Left colon (tissue), 2 donors: ENCODE measurements at regions not wholly inside any gene's neighbourhood (a gene's known extent, or its start where the extent isn't known, plus 50 kb on each side); places are given as distances from the start of the nearest gene placed in this dataset.
"Not testable (repeated sequence)": the region's sequence is repeated elsewhere in the genome, so short reads cannot be mapped to it uniquely, and the experiment has no call there.

Experiments
- ATAC-seq: fragments of 200-7000 bp; cut with Tn5 transposase; one replicate; pipeline ENCODE4 v1.9.1; 2020; ENCODE audit warnings: mild to moderate bottlenecking, moderate library complexity
- DNase-seq, 2 donors: peaks; one replicate each; pipeline ENCODE4 v3.0.0-alpha.2; 2020
- intact Hi-C, 2 donors: fragments of 100-400 bp; cut with DNase I in 1 of 2; cut with micrococcal nuclease in 1 of 2; formaldehyde crosslinking; loops; one replicate each; pipeline versions ENCODE4 v1.11.2 to v1.14.0; 2022; cut with DNase I, micrococcal nuclease
- donor health status: DM: no; HTN: no; CAD: no.
- donor health status: DM: yes; HTN: yes; CAD: no.

DNA sequence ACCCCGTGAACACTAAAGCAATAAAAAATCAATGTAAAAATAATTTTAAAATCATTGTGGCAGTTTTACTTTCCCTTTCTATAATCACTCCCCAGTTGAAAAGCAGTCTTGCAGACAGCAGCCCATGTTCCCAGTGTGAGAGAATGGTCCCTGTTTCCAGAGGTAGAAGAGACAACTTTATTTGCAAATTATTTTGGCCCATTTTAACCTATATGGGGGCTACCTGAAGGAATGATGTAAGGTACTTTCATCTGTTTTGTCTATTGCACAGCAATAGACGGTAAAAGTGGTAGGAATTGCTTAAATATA is 559.8 kb downstream of the ZWINT start:
- intact Hi-C loops, result no loop called here
- DNase-seq (no peak), ATAC-seq (no peak)

DNA sequence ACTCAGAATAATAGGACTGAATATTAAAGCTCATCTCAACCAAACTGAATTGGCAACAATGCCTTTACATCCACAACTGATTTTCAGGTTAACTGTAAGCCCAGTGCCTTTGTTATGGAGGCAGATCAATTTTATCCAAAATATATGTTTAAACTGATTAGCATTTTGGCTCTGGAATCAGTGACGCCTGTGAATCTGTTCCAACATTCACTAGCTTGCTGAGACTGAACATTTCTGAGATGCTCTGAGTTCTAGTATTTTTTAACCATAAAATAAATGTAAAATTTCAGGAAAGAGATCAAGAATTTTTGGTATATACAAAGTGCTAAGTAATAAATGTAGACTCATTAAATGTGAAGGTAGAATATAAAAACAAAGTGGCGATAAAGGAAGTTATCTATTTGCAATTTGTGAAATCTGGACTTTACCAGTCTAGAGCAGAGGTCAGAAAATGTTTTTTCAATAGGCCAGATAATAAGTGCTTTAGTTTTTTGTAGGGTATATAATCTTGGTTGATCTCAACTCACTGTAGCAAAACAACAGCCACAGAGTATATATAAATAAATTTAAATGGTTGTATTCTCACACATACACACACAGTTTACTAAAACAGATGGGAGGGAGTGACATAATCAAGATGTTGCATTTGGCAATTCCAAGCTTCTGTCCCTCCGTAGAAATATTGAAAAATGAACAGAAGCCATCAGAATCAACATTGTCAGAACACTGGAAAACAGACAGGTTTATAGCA is 560.3 kb downstream of the ZWINT start:
- intact Hi-C loops, result no loop called here
- no peak for ATAC-seq

DNA sequence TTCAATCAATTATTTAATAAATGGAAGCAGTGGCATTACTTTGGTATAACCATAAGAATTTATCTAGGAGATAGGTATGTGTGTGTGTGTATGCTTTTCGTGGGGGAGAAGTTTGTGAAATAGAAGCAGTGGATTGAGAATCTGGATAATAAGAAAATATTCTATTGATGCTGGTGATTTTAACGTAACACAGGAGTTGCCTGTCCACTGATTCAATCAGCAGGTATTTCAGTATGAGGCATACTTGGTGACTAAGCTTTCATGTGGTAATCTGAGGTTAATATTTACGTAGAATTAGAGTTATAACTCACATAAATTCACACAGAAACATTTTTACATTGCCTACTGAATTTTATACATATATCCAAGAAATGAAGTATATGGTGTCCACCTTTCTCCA is 568.0 kb downstream of the ZWINT start:
- no peak for ATAC-seq
- intact Hi-C loops, result no loop called here
- DNase-seq, result no peak

More for the DNA sequence above, 560.3 kb downstream of the ZWINT start:
- no peak for DNase-seq

DNA sequence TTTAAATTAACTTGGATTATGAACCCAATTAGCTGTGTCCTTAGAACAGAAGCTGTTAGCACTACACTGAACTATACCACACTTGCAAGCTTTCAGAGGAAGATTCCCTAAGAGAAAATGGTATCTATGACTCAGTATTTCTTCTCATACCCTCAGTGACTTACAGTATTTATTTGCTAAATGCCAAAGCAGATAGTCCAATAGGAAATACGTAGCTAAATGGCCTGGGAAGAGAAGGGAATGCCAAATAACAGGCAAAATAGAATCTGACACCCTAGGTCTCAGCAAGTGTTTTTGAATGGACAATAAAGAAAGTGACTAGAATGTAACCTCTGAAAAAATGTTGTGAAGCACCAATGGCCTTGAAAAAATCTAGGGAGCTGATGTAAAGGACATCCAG is 570.8 kb downstream of the ZWINT start:
- DNase-seq, intact Hi-C loops, ATAC-seq: not testable (repeated sequence)

DNA sequence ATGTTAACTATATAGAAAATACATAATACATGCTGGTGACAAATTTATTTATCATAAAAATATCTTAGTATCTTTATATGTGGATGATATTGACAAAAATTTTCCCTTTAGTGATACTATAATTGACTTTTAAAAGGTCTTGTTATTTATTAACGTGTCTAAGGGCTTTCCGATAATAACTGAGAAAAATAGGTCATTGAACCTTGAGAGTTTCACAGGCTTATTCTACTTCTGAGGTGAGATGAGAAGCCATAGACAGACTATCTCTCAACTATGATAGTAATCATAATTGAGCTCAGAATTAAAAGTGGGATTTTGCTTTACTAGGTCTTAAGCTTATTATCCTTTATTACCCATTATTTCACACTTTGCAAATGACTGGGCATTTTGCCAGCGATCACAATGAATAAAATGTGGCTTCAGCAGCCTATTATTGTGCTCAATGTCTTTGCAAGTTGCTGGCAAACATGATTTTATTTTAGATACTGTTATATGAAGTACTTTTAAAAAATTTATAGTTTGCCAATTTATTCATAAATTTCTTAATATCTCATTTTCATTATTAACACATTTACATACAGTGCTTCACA is 574.5 kb downstream of the ZWINT start:
- ATAC-seq, result no peak

DNA sequence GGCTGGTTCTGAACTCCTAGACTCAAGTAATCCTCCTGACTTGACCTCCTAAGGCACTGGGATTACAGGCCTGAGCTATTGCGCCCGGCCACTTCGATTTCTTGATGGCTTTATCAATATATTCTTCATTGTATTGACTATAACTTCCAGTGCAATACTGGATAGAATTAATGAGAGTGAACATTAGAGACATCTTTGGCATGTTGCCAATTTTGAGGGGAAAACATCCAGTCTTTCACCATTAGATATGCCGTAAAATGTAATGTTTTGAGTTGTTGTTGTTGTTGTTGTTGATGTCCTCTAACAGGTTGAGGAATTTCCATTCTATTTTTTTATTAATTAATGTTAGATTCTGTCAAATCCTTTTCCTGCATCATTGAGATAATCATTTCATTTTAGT is 578.9 kb downstream of the ZWINT start:
- intact Hi-C loops, result no loop called here

More for the DNA sequence above, 574.5 kb downstream of the ZWINT start:
- intact Hi-C loops, result no loop called here
- no peak for DNase-seq

DNA sequence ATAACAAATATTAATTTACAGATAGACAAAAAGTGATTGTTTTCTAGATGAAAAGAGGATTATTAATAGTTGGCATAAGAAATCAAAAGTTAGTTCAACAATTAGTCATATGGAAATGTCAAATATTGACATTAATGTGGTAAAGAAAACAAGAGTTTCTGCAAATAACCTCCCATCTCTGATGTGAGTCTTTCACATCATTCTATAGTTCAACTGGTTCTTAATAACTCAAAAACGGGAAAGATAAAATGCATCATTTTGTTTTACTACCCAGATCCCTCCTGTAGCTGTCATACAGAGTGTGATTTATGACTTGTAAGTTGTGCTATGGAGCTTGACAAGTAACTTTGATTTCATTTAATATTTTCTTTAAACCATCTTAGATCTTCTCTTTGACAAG is 594.8 kb downstream of the ZWINT start:
- ATAC-seq (no peak), DNase-seq (no peak)
- intact Hi-C loops, result no loop called here

More for the DNA sequence above, 578.9 kb downstream of the ZWINT start:
- ATAC-seq, result no peak
- no peak for DNase-seq

DNA sequence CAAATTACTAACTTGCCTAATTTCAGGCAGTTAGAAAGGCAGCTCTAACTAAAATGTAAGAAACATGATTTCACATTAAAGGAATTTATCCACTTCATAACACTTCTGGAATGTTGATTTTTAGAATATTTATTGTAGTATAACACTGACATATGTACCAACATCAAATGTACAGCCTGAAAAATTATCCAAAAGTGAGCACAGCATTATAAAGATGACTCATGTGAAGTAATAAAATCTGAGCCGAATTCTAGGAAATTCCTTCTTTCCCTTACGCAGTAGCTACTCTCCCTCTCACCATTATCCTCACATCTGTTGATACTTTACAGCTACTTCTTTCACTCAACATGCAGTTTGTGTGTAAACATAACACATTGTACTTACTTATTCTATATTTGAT is 610.6 kb downstream of the ZWINT start:
- DNase-seq (no peak), ATAC-seq (no peak)
- intact Hi-C loops, result no loop called here

DNA sequence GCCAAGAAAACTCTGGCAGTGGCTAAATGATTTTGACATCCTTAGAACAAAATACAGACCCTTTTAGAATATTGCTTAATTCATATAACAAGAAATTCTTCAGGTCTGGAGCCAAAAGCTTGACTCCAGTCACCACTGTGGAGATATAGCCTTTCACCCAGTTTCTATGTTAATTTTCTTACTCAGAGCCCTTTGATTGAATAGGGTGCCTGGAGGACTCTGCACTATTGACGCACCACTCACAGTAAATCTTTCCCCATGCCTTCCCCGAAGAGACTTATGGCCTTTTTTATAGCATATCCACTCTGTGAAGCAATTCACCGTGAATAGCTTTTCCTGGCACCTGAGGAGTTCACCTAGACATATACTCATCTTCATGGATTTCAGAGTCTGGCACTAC is 613.8 kb downstream of the ZWINT start:
- DNase-seq (no peak), ATAC-seq (peak; percentile 40)
- intact Hi-C loops, result no loop called here

DNA sequence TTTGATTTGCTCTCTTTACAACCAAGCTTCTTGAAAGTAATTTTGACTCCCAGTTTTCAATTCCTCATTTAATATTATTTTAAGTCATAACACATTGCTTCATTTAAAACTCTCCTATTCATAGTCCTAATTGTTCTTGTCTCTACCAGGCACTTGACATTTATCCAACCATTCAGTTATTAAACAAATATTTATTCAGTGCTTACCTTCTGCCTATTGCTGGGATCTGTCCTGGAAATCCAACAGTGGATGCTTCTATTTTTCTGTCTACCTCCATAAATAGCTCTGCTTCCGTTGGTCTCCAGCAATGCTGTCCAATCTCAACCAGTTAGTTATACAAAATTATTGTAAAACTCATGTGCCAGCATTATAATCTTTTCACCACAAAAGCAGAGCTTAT is 615.1 kb downstream of the ZWINT start:
- intact Hi-C loops, result no loop called here
- ATAC-seq, result no peak
- no peak for DNase-seq

DNA sequence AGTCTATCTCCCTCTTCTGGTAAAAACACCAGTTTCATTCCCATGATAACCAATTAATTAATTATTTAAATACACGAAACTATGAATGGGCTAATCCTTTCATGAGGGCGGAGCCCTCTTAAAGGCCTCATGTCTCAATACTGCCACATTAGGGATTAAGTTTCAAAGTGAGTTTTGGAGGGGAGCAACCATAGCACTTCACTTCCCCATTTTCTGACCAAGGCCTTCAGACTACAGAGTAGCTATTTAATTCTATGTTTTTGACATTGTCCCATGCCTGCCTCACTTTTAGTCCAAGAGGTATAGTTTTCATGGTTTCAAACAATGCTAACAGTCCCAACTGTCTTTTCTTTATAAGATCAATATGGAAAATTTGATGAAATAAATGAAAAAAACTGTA is 618.6 kb downstream of the ZWINT start:
- DNase-seq (no peak), ATAC-seq (no peak)
- intact Hi-C loops, result no loop called here

DNA sequence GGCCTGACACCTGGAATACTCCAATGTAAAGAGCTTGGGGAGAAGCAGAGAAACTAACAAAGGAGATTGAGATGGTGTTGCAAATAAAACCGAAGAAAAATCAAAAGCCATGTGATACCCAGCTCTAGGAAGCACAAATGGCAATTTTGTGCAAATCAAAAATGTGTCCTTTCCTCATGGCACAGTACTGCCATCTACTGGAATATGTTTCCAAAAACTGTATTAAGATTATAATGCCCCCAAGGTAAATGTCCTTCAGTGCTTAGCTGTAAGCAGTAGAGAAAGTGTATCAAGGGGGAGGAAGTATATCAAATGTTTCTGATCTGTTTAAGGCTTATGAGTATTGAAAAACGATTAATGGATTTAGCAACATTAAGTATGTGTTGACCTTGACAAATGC is 620.3 kb downstream of the ZWINT start:
- ATAC-seq, DNase-seq, intact Hi-C loops: not testable (repeated sequence)

DNA sequence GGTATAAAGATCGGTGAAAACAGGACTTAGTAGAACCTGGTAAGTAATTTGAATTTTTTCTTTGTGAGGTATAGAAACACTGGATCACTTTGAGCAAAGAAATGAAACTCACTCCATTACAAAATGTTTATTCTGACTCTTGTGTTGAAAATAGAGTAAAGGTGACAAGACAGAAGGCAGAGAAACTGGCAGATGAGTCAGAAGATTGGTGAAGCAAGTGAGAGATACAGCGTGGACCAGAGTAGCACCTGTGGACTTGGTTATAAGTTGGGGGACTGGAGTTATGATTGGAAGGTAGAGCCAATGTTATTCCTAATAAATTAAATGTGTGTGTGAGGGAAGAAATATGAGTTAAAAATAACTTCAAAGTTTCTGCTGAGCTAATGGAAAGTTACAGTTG is 620.9 kb downstream of the ZWINT start:
- intact Hi-C loops, result no loop called here
- DNase-seq (no peak), ATAC-seq (no peak)

DNA sequence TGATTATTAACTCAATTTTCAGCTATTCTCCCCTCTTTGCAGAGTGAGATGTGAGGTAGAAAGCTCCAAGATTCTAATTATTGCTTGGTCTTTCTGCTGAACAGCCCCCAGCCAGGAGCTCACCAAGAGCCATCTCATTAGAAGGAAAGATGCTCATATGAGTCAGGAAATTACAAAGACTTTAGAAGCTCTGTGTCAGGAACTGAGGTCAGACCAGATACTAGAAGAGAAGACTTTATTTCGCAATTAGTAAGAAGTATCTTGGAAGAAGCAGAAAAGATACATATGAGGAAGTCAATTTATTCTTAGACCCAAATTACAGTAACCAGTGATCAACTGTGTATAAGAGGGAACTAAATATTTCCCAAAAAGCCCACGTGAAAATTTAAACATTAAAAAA is 626.9 kb downstream of the ZWINT start:
- DNase-seq, result no peak
- no peak for ATAC-seq
- intact Hi-C loops, result no loop called here

DNA sequence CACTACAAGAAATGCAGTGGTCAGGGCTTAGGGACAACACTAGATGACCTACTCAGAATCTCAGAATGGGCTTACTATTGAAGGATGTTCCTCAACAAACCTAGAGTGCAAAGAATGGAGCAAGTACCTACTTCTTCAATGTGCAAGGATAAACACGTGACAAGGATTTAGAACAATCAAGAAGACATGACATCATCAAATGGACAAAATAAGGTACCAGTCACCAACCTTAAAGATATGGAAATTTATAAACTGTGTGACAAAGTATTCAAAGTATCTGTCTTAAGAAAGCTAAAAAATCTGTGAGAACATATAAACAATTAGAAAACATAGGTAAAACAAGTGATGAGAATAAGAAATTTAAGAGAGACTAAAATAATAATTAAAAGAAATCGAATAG is 656.1 kb downstream of the ZWINT start:
- intact Hi-C loops, result no loop called here
- DNase-seq (no peak), ATAC-seq (no peak)

DNA sequence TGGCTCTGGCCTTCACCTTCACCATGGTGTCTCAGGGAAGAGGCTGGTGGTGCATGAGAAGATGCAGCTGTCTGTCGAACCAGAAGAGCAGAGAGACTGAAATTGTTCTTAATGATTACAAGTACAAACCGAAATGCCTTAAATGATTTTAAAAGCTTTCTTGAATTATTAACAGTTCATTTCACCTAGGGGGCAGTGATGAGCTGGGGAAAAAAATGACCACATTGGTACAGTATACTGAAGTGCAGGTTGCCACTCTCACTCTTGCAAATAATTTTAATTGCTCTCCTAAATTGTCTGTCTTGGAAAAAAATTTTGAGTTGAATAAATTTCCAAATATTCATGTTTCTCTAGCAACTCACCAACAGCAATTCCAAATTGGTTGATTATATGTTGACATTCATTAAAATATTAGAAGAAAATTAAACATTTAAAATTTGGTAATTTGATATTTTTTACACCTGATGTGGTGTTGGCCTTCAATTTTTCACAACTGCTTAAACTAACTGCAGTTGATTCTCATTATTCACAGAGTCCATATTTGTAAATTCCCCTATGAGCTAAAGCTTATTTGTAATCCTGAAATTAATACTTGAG is 692.6 kb downstream of the ZWINT start:
- ATAC-seq, result no peak
- DNase-seq, result no peak
- intact Hi-C loops, result no loop called here

DNA sequence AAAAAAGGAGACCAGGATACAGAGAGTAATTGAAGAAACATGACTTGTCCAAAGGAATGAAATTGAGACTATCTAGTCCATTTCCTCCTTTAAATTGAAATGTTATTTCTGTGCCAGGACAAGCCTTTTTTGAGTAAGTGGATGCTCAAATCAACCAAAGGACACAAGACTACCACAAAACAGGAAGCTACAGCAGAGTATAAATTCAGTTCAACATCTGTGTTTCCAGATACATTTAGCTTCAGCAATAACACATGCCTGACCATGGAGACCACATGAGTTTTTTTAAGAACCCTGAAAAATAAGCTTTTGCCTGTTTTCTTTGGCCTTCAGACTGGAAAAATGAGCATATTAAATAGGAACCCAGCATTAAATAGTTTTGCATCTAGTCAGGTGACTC is 707.5 kb downstream of the ZWINT start:
- intact Hi-C loops, result no loop called here
- ATAC-seq (no peak), DNase-seq (no peak)

DNA sequence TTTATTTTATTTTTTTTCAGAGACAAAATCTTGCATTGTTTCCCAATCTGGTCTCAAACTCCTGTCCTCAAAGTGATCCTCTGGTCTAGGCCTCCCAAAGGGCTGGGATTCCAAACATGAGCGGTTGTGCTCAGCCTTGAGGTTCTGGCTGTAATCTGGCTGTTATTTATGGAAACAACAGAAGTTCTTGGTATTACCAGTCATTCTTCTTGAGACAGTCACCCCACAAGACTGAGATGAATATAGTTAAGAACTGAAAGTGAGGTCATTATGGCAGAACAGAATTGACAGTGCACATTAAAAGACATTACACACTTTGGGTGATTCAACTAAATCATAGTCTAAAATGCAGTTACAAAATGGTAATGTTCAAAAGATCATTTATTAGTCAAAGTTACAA is 719.5 kb downstream of the ZWINT start:
- DNase-seq (no peak), ATAC-seq (no peak)
- intact Hi-C loops, result no loop called here

DNA sequence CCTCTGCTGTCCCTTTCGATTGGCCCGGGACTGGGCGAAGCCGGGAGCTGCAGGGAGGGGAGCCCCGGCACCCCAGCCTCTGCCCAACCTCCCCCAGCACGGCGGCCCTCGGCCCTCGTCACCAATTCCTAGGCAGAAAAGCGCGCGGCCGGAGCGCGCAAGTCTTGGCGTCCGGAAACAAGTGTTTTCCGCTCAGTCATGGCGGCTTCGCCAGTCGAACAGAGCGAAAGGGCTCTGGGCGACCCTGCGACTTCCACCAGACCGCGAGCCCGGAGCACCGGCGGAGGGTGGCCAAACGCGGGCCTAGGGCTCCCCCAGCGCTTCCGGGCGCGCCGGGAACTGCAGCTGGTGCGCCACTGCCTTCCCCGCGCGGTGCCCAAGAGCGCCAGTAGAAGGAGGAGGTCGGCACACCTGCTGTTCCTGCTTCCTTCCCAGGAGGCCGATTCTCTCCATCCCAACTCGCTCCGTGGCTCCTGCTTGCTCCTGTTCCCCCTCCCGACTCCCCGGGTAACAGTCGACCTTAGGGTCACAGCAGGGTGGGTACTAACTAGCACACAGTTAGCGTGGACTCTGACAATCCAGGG is 729.9 kb downstream of the ZWINT start:
- intact Hi-C loops, result no loop called here
- DNase-seq, result peak in 1 of 2 donors; percentile 43
- ATAC-seq, result peak; percentile 97

DNA sequence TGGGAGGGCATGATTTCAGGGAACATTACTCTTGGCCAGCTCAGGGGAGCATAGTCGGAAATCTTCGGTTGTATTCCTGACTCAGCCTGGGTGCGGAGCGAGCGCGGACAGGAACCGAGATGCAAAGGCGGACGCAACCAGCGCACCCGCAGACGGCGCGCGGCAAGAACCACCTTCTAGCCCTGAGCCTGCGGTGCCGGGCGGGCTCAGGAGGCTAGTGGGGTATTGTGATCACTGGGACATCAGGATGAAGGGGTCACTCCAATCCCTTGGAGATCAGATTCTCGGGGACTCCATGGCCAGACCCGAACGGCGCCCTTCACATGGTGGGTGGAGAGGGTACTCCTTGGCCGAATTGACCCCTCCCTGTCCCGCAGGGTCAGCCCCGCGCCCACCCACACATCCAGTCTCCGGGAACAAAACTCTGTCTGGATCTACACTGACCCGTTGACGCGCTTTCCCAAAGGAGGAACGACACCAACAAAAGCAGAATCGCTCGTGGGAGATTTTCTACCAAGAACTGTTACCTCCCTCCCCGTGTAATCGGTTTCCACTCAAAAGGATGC is 730.5 kb downstream of the ZWINT start:
- peak; percentile 33 for ATAC-seq
- DNase-seq, result peak in 1 of 2 donors; percentile 3
- intact Hi-C loops, result no loop called here
